HG02798 (cell line): ENCODE measurements at regions not wholly inside any gene's neighbourhood (a gene's known extent, or its start where the extent isn't known, plus 50 kb on each side); places are given as distances from the start of the nearest gene placed in this dataset.

ENCODE experiments used
- ATAC-seq: cut with Tn5 transposase; IDR thresholded peaks from one replicate; pipeline ENCODE4 v1.9.1; 2021; ENCODE audit warnings: mild to moderate bottlenecking; ENCODE audit not compliant: unreplicated experiment, poor library complexity

GRCh38 chr21:16389643-16390042, 659.9 kb downstream of the USP25 start:
- ATAC-seq, result no peak

- no peak for ATAC-seq
Measured at GRCh38 chr21:16395285-16395684, 665.5 kb downstream of the USP25 start.

- ATAC-seq, result no peak
Measured at GRCh38 chr21:16402752-16403151, 673.0 kb downstream of the USP25 start.

GRCh38 chr21:16404776-16405175, 675.0 kb downstream of the USP25 start:
- no peak for ATAC-seq

- no peak for ATAC-seq
Measured at GRCh38 chr21:16406355-16406754, 676.6 kb downstream of the USP25 start.

- no peak for ATAC-seq
Measured at GRCh38 chr21:16407403-16408240, 677.8 kb downstream of the USP25 start.

- no peak for ATAC-seq
Measured at GRCh38 chr21:16408280-16408679, 678.5 kb downstream of the USP25 start.

GRCh38 chr21:16409352-16409751, 679.6 kb downstream of the USP25 start:
- ATAC-seq, result no peak

GRCh38 chr21:16418226-16418625, 688.4 kb downstream of the USP25 start:
- no peak for ATAC-seq

- ATAC-seq, result no peak
Measured at GRCh38 chr21:16418642-16419041, 688.9 kb downstream of the USP25 start.

GRCh38 chr21:16419188-16419921, 689.6 kb downstream of the USP25 start:
- no peak for ATAC-seq

GRCh38 chr21:16420031-16420724, 690.4 kb downstream of the USP25 start:
- no peak for ATAC-seq

- ATAC-seq, result no peak
Measured at GRCh38 chr21:16421007-16421406, 691.2 kb downstream of the USP25 start.

GRCh38 chr21:16421965-16422364, 692.2 kb downstream of the USP25 start:
- ATAC-seq, result no peak

- no peak for ATAC-seq
Measured at GRCh38 chr21:16422702-16423101, 692.9 kb downstream of the USP25 start.

GRCh38 chr21:16423921-16424320, 694.1 kb downstream of the USP25 start:
- no peak for ATAC-seq

GRCh38 chr21:16424331-16424751, 694.6 kb downstream of the USP25 start:
- no peak for ATAC-seq

GRCh38 chr21:16425376-16425775, 695.6 kb downstream of the USP25 start:
- ATAC-seq, result no peak

- no peak for ATAC-seq
Measured at GRCh38 chr21:16426936-16427335, 697.2 kb downstream of the USP25 start.

GRCh38 chr21:16427587-16428087, 697.9 kb downstream of the USP25 start:
- ATAC-seq, result no peak

GRCh38 chr21:16437586-16437985, 707.8 kb downstream of the USP25 start:
- ATAC-seq, result no peak
